K562 (cell line): ENCODE measurements at regions not wholly inside any gene's neighbourhood (a gene's known extent, or its start where the extent isn't known, plus 50 kb on each side); places are given as distances from the start of the nearest gene placed in this dataset.

Experiments
- MAZ ChIP-seq, 2 experiments: fragments of 450-650 bp in 1 of 2; sonication (generic) in 1 of 2; formaldehyde crosslinking; IDR thresholded peaks in 1 of 2; conservative IDR thresholded peaks in 1 of 2; 2 replicates each; pipeline versions ENCODE4 v1.4.0 to v1.5.0; 2020; ENCODE audit warnings: mild to moderate bottlenecking in 1 of 2, missing genetic modification reagents in 1 of 2
- RCOR1 ChIP-seq, 2 experiments: IDR thresholded peaks; 2 replicates each; pipeline ENCODE4 v1.6.1; 2012; ENCODE audit warnings: low read depth in 2 of 2, low read length in 2 of 2, borderline replicate concordance in 1 of 2, improper control_type of control experiment in 1 of 2
- TF ChIP-seq, protein P1 (sequence below): fragments of 450-650 bp; IDR thresholded peaks from 2 replicates; pipeline ENCODE4 v1.7.1; 2018; ENCODE audit warnings: mild to moderate bottlenecking, low read depth; ENCODE audit not compliant: partially characterized antibody
- TF ChIP-seq, protein P2 (sequence below): sonication (generic); formaldehyde crosslinking; IDR thresholded peaks from 2 replicates; pipeline ENCODE4 v1.8.1; 2023; ENCODE audit warnings: missing genetic modification reagents, mild to moderate bottlenecking, borderline replicate concordance
- TF ChIP-seq, protein P3 (sequence below): fragments of 250-450 bp; sonication (Bioruptor Pico); IDR thresholded peaks from 2 replicates; pipeline ENCODE4 v1.8.0; 2021; ENCODE audit warnings: mild to moderate bottlenecking, moderate library complexity
- TF ChIP-seq, protein P4 (sequence below), 3 experiments: IDR thresholded peaks in 2 of 3; conservative IDR thresholded peaks in 1 of 3; 2 replicates each; pipeline ENCODE4 v1.5.1; 2011 to 2012; ENCODE audit warnings: low read length in 3 of 3, mild to moderate bottlenecking in 3 of 3, control low read depth in 2 of 3, improper control_type of control experiment in 1 of 3, inconsistent platforms in 1 of 3, low read depth in 1 of 3, mixed read lengths in 1 of 3, moderate library complexity in 1 of 3; ENCODE audit not compliant: insufficient read depth in 2 of 3

GRCh38 chr6:50979171-50979525 is 160.5 kb downstream of the TFAP2B start:
- TF ChIP-seq, protein P1, sequence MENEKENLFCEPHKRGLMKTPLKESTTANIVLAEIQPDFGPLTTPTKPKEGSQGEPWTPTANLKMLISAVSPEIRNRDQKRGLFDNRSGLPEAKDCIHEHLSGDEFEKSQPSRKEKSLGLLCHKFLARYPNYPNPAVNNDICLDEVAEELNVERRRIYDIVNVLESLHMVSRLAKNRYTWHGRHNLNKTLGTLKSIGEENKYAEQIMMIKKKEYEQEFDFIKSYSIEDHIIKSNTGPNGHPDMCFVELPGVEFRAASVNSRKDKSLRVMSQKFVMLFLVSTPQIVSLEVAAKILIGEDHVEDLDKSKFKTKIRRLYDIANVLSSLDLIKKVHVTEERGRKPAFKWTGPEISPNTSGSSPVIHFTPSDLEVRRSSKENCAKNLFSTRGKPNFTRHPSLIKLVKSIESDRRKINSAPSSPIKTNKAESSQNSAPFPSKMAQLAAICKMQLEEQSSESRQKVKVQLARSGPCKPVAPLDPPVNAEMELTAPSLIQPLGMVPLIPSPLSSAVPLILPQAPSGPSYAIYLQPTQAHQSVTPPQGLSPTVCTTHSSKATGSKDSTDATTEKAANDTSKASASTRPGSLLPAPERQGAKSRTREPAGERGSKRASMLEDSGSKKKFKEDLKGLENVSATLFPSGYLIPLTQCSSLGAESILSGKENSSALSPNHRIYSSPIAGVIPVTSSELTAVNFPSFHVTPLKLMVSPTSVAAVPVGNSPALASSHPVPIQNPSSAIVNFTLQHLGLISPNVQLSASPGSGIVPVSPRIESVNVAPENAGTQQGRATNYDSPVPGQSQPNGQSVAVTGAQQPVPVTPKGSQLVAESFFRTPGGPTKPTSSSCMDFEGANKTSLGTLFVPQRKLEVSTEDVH, result no peak
- TF ChIP-seq, protein P2, sequence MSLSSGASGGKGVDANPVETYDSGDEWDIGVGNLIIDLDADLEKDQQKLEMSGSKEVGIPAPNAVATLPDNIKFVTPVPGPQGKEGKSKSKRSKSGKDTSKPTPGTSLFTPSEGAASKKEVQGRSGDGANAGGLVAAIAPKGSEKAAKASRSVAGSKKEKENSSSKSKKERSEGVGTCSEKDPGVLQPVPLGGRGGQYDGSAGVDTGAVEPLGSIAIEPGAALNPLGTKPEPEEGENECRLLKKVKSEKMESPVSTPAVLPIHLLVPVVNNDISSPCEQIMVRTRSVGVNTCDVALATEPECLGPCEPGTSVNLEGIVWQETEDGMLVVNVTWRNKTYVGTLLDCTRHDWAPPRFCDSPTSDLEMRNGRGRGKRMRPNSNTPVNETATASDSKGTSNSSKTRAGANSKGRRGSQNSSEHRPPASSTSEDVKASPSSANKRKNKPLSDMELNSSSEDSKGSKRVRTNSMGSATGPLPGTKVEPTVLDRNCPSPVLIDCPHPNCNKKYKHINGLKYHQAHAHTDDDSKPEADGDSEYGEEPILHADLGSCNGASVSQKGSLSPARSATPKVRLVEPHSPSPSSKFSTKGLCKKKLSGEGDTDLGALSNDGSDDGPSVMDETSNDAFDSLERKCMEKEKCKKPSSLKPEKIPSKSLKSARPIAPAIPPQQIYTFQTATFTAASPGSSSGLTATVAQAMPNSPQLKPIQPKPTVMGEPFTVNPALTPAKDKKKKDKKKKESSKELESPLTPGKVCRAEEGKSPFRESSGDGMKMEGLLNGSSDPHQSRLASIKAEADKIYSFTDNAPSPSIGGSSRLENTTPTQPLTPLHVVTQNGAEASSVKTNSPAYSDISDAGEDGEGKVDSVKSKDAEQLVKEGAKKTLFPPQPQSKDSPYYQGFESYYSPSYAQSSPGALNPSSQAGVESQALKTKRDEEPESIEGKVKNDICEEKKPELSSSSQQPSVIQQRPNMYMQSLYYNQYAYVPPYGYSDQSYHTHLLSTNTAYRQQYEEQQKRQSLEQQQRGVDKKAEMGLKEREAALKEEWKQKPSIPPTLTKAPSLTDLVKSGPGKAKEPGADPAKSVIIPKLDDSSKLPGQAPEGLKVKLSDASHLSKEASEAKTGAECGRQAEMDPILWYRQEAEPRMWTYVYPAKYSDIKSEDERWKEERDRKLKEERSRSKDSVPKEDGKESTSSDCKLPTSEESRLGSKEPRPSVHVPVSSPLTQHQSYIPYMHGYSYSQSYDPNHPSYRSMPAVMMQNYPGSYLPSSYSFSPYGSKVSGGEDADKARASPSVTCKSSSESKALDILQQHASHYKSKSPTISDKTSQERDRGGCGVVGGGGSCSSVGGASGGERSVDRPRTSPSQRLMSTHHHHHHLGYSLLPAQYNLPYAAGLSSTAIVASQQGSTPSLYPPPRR, result no peak
- TF ChIP-seq RCOR1 (IDR thresholded peaks at IDR 0.05; ENCODE audit: borderline replicate concordance in 1 of 2, low read depth in 2 of 2, low read length in 2 of 2) (no peak), MAZ (CRISPR knock-in tag; conservative IDR thresholded peaks at IDR 0.05 in 1 of 2, IDR thresholded peaks at IDR 0.05 in 1 of 2) (no peak)
- TF ChIP-seq, protein P3, sequence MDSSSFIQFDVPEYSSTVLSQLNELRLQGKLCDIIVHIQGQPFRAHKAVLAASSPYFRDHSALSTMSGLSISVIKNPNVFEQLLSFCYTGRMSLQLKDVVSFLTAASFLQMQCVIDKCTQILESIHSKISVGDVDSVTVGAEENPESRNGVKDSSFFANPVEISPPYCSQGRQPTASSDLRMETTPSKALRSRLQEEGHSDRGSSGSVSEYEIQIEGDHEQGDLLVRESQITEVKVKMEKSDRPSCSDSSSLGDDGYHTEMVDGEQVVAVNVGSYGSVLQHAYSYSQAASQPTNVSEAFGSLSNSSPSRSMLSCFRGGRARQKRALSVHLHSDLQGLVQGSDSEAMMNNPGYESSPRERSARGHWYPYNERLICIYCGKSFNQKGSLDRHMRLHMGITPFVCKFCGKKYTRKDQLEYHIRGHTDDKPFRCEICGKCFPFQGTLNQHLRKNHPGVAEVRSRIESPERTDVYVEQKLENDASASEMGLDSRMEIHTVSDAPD (CRISPR knock-in tag), result no peak
- TF ChIP-seq, protein P4, sequence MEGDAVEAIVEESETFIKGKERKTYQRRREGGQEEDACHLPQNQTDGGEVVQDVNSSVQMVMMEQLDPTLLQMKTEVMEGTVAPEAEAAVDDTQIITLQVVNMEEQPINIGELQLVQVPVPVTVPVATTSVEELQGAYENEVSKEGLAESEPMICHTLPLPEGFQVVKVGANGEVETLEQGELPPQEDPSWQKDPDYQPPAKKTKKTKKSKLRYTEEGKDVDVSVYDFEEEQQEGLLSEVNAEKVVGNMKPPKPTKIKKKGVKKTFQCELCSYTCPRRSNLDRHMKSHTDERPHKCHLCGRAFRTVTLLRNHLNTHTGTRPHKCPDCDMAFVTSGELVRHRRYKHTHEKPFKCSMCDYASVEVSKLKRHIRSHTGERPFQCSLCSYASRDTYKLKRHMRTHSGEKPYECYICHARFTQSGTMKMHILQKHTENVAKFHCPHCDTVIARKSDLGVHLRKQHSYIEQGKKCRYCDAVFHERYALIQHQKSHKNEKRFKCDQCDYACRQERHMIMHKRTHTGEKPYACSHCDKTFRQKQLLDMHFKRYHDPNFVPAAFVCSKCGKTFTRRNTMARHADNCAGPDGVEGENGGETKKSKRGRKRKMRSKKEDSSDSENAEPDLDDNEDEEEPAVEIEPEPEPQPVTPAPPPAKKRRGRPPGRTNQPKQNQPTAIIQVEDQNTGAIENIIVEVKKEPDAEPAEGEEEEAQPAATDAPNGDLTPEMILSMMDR (IDR thresholded peaks at IDR 0.05 in 2 of 3, conservative IDR thresholded peaks at IDR 0.05 in 1 of 3; ENCODE audit: insufficient read depth in 2 of 3, low read depth in 1 of 3, low read length in 3 of 3), result no peak
